Sigmoid colon (tissue), 4 donors: ENCODE measurements at regions not wholly inside any gene's neighbourhood (a gene's known extent, or its start where the extent isn't known, plus 50 kb on each side); places are given as distances from the start of the nearest gene placed in this dataset.

Source experiments
- EP300 ChIP-seq, 4 donors: sonication (generic); formaldehyde crosslinking; IDR thresholded peaks; one replicate each; pipeline ENCODE4 v1.6.1; 2017; ENCODE audit warnings: antibody characterized with exemption in 4 of 4
- POLR2A ChIP-seq, 2 donors: fragments of 450-650 bp; IDR thresholded peaks; one replicate each; pipeline ENCODE4 v1.6.1; 2016; ENCODE audit warnings: antibody characterized with exemption in 2 of 2, mild to moderate bottlenecking in 2 of 2, moderate library complexity in 2 of 2
- POLR2AphosphoS5 ChIP-seq, 4 donors: sonication (generic); formaldehyde crosslinking; IDR thresholded peaks; one replicate each; pipeline ENCODE4 v1.6.1; 2017; ENCODE audit warnings: antibody characterized with exemption in 4 of 4
- TF ChIP-seq, protein P1 (sequence below), 4 experiments: fragments of 450-650 bp in 3 of 4; fragments of 200-600 bp in 1 of 4; IDR thresholded peaks; one replicate each; pipeline ENCODE4 v1.5.1; 2016 to 2019; ENCODE audit warnings: antibody characterized with exemption in 4 of 4, mild to moderate bottlenecking in 3 of 4, moderate library complexity in 2 of 4

- TF ChIP-seq, protein P1, sequence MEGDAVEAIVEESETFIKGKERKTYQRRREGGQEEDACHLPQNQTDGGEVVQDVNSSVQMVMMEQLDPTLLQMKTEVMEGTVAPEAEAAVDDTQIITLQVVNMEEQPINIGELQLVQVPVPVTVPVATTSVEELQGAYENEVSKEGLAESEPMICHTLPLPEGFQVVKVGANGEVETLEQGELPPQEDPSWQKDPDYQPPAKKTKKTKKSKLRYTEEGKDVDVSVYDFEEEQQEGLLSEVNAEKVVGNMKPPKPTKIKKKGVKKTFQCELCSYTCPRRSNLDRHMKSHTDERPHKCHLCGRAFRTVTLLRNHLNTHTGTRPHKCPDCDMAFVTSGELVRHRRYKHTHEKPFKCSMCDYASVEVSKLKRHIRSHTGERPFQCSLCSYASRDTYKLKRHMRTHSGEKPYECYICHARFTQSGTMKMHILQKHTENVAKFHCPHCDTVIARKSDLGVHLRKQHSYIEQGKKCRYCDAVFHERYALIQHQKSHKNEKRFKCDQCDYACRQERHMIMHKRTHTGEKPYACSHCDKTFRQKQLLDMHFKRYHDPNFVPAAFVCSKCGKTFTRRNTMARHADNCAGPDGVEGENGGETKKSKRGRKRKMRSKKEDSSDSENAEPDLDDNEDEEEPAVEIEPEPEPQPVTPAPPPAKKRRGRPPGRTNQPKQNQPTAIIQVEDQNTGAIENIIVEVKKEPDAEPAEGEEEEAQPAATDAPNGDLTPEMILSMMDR (IDR thresholded peaks at IDR 0.05): no peak
- no peak for TF ChIP-seq POLR2AphosphoS5 (IDR thresholded peaks at IDR 0.05)
- TF ChIP-seq POLR2A (IDR thresholded peaks at IDR 0.05): no peak
- no peak for TF ChIP-seq EP300 (IDR thresholded peaks at IDR 0.05)
Measured at GRCh38 chr4:129546531-129546930, 450.6 kb downstream of the C4orf33 start.
